ENCODE measurements at regions not wholly inside any gene's neighbourhood (a gene's known extent, or its start where the extent isn't known, plus 50 kb on each side); places are given as distances from the start of the nearest gene placed in this dataset.

GRCh38 chr2:59851836-59852475, 701.5 kb downstream of the BCL11A start:
- ATAC-seq: no peak
- H3K4me1 ChIP-seq: no peaks in the 10 kb centered on the region
- intact Hi-C loops (cut with DNase I): no loop called here

GRCh38 chr2:59850554-59850953, 702.9 kb downstream of the BCL11A start:
- intact Hi-C loops (cut with DNase I): no loop called here
- no peaks in the 10 kb centered on the region for H3K36me3 ChIP-seq
- H3K9me3 ChIP-seq: no peaks in the 10 kb centered on the region
- no peaks in the 10 kb centered on the region for H3K27me3 ChIP-seq
- 79 to 85% methylated on average over 6 of the region's 6 CpGs for WGBS, 2 donors
- H3K4me3 ChIP-seq: no peak overlapping the region
- no peak for ATAC-seq
- no peak overlapping the region for H3K27ac ChIP-seq
- no peak for DNase-seq
- no peaks in the 10 kb centered on the region for H3K4me1 ChIP-seq
- TF ChIP-seq, protein P1, sequence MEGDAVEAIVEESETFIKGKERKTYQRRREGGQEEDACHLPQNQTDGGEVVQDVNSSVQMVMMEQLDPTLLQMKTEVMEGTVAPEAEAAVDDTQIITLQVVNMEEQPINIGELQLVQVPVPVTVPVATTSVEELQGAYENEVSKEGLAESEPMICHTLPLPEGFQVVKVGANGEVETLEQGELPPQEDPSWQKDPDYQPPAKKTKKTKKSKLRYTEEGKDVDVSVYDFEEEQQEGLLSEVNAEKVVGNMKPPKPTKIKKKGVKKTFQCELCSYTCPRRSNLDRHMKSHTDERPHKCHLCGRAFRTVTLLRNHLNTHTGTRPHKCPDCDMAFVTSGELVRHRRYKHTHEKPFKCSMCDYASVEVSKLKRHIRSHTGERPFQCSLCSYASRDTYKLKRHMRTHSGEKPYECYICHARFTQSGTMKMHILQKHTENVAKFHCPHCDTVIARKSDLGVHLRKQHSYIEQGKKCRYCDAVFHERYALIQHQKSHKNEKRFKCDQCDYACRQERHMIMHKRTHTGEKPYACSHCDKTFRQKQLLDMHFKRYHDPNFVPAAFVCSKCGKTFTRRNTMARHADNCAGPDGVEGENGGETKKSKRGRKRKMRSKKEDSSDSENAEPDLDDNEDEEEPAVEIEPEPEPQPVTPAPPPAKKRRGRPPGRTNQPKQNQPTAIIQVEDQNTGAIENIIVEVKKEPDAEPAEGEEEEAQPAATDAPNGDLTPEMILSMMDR (IDR thresholded peaks at IDR 0.05): no peak

More at GRCh38 chr2:59851836-59852475, 701.5 kb downstream of the BCL11A start:
- Histone ChIP-seq H3K9me3 (no peaks in the 10 kb centered on the region), H3K27me3 (no peaks in the 10 kb centered on the region), H3K4me3 (no peak overlapping the region), H3K36me3 (no peaks in the 10 kb centered on the region), H3K27ac (no peak overlapping the region)
- TF ChIP-seq, protein P1 (IDR thresholded peaks at IDR 0.05): no peak
- no peak for DNase-seq

GRCh38 chr2:59833941-59834340, 719.5 kb downstream of the BCL11A start:
- intact Hi-C loops (cut with DNase I): no loop called here
- WGBS, 2 donors: 54 to 85% methylated on average over 3 of the region's 3 CpGs
- Histone ChIP-seq H3K27ac (no peak overlapping the region), H3K36me3 (no peaks in the 10 kb centered on the region), H3K27me3 (no peaks in the 10 kb centered on the region), H3K9me3 (no peaks in the 10 kb centered on the region), H3K4me1 (no peaks in the 10 kb centered on the region), H3K4me3 (no peak overlapping the region)
- ATAC-seq (no peak), DNase-seq (no peak)
- TF ChIP-seq, protein P1 (IDR thresholded peaks at IDR 0.05): no peak

GRCh38 chr2:59830601-59831000, 722.9 kb downstream of the BCL11A start:
- H3K4me1 ChIP-seq: no peaks in the 10 kb centered on the region
- 73 to 92% methylated on average over 6 of the region's 6 CpGs for WGBS, 2 donors
- ATAC-seq: no peak

More at GRCh38 chr2:59830601-59831000, 722.9 kb downstream of the BCL11A start:
- Histone ChIP-seq H3K27me3 (no peaks in the 10 kb centered on the region), H3K9me3 (no peaks in the 10 kb centered on the region), H3K4me3 (no peak overlapping the region), H3K27ac (no peak overlapping the region), H3K36me3 (no peaks in the 10 kb centered on the region)
- TF ChIP-seq, protein P1 (IDR thresholded peaks at IDR 0.05): no peak
- intact Hi-C loops (cut with DNase I): no loop called here
- no peak for DNase-seq

Data from heart right ventricle (tissue), 16 donors.